SJCRH30 (cell line): ENCODE measurements at regions not wholly inside any gene's neighbourhood (a gene's known extent, or its start where the extent isn't known, plus 50 kb on each side); places are given as distances from the start of the nearest gene placed in this dataset.
"Not testable (repeated sequence)": the region's sequence is repeated elsewhere in the genome, so short reads cannot be mapped to it uniquely, and the experiment has no call there.

Experiments used
- DNase-seq, 2 experiments: peaks; one replicate each; pipeline ENCODE4 v3.0.0-alpha.2; 2015 to 2020
- H3K27ac ChIP-seq: fragments of 250-450 bp; sonication (Bioruptor Pico); 2 replicates; pipeline ENCODE4 v1.5.1; 2020; ENCODE audit warnings: mild to moderate bottlenecking, moderate library complexity
- H3K27me3 ChIP-seq: fragments of 250-450 bp; sonication (Bioruptor Pico); 2 replicates; pipeline ENCODE4 v1.5.1; 2020; ENCODE audit warnings: mild to moderate bottlenecking, moderate library complexity
- H3K36me3 ChIP-seq: fragments of 250-450 bp; sonication (Bioruptor Pico); 2 replicates; pipeline ENCODE4 v1.5.1; 2020; ENCODE audit warnings: mild to moderate bottlenecking, moderate library complexity
- H3K4me1 ChIP-seq: fragments of 250-450 bp; sonication (Bioruptor Pico); 2 replicates; pipeline ENCODE4 v1.5.1; 2020; ENCODE audit warnings: mild to moderate bottlenecking, moderate library complexity
- H3K4me3 ChIP-seq: fragments of 250-450 bp; sonication (Bioruptor Pico); 2 replicates; pipeline ENCODE4 v1.5.1; 2020; ENCODE audit warnings: mild to moderate bottlenecking, moderate library complexity
- H3K9me3 ChIP-seq: fragments of 250-450 bp; sonication (Bioruptor Pico); replicated peaks from 2 replicates; pipeline ENCODE4 v1.5.1; 2020; ENCODE audit warnings: mild to moderate bottlenecking, moderate library complexity

DNA sequence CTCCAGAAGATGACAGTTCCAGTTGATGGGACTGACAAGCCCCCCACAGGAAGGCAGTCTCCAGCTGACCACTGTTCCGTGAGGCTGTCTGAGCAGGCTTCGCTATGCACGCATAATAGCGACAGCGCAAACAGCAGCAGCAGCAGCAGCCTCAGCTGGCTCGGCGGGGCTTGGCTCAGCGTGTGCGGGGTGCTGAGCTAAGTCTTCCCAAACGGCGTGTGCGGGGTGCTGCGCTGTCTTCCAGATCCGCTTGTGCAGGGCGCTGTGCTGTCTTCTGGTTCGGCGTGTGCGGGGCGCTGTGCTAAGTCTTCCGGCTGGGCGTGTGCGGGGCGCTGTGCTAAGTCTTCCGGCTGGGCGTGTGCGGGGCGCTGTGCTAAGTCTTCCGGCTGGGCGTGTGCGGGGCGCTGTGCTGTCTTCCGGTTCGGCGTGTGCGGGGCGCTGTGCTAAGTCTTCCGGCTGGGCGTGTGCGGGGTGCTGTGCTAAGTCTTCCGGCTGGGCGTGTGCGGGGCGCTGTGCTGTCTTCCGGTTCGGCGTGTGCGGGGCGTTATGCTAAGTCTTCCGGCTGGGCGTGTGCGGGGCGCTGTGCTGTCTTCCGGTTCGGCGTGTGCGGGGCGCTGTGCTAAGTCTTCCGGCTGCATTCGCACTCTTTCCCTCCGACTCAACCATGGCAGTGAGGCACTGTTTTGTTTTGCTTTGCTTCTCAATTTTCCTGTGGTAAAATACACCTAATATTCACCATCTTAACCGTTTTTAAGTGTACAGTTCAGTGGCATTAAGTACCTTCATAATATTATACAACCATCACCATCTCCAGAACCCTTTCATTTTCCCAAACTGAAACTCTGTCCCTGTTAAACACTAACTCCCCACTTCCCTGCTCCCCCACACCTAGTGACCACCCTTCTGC, 156.1 kb downstream of the BMP7 start:
- not testable (repeated sequence) for DNase-seq, H3K4me3 ChIP-seq, H3K36me3 ChIP-seq, H3K27me3 ChIP-seq, H3K27ac ChIP-seq, H3K9me3 ChIP-seq
- H3K4me1 ChIP-seq: peaks cover 11% of the 10 kb centered on the region; the same call in 1 of the 2 replicates

DNA sequence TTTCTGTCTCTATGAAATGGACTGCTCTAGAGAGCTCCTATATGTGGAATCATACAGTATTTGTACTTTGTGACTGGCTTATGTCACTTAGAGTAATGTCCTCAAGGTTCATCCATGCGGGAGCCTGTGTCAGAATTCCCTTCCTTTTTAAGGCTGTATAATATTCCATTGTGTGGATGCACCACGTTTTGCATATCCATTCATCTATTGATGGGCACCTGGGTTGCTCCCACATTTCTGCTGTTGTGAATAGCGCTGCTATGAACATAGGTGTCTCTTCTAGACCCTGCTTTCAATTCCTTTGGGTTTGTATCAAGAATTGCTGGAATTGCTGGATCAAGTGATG, 155.4 kb downstream of the BMP7 start:
- H3K4me1 ChIP-seq: peaks cover 11% of the 10 kb centered on the region; the same call in 1 of the 2 replicates
- H3K4me3 ChIP-seq: no peak overlapping the region
- no peak for DNase-seq
- no peak overlapping the region for H3K27ac ChIP-seq
- no peaks in the 10 kb centered on the region for H3K36me3 ChIP-seq
- no peaks in the 10 kb centered on the region for H3K9me3 ChIP-seq
- no peaks in the 10 kb centered on the region for H3K27me3 ChIP-seq

DNA sequence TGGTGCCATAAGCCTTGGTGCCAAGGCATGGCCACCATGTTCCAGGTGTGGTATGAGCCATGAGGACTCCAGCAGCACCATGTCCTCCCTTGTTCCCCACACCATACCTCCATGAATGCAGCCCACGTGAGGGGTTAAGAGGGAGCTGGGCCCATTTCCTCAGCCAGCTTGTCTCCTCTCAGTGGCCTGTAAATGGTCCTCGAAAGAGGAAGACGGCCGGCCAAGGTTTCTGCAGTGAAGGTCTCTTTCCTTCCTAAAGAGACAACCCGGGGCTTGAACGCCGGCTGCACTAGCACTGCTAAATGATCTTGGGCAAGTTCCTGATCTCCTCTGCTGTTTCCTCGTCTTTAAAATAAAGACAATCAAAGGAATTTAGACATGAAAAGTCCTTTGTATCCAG, 154.0 kb downstream of the BMP7 start:
- no peak overlapping the region for H3K4me3 ChIP-seq
- H3K27me3 ChIP-seq: no peaks in the 10 kb centered on the region
- no peak for DNase-seq
- no peaks in the 10 kb centered on the region for H3K9me3 ChIP-seq
- H3K36me3 ChIP-seq: no peaks in the 10 kb centered on the region
- no peak overlapping the region for H3K27ac ChIP-seq
- peaks cover 11% of the 10 kb centered on the region; the same call in 1 of the 2 replicates for H3K4me1 ChIP-seq

DNA sequence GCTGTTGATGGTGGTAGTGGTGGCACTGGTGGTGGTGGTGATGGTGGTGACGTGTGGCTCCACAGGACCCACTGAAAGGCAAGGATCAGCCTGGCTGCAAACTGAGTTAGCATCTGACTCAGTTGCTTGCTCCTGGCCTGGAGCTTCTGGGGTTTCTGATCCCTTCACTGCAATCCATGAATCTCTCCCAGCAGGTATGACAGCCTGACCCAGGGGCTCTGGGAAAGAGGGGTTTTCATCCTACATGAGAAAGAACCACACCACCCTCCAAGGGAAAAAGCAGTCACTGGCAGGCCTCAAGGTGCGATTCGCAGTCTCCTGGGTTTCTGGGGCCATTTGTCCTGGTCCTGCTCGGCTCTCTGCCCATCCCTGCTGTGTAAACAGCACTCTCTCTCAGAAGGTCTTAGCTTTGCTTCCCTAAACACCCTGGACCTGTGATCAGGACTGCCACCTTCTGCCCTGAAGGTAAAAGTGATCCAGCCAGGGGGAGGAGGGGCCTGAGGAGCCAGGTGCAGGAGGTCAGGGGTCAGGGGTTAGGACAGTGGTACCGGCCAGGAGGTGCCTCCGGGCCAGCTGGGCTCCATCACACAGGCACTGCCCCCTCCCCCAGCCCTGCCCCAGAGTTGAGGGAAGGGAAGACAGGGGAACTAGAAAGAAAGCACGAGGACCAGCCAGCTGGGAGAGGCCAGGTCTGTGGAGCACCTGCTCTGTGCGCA, 152.0 kb downstream of the BMP7 start:
- Histone ChIP-seq H3K27ac (no peak overlapping the region), H3K9me3 (no peaks in the 10 kb centered on the region), H3K4me1 (peaks cover 2% of the 10 kb centered on the region; the same call in 1 of the 2 replicates), H3K36me3 (no peaks in the 10 kb centered on the region), H3K27me3 (no peaks in the 10 kb centered on the region), H3K4me3 (no peak overlapping the region)
- no peak for DNase-seq

DNA sequence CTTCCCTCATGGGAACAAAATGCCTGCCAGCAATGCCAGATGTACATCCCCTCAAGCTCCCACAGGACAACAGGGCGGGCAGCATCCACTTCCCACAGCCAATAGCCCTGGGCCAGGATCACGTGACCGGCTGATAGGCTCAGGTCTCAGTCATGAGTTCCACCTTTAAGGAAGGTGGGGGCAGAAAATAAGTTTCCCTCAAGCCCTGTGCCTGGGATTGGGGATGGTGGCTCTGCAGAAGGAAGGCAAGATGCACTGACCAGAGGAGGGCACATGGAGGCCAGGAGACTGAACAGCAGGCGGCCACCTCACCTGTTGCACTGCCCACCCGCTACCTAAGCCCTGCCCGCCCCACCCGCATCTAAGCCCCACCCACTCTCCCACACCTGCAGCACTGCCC, 149.1 kb downstream of the BMP7 start:
- no peak for DNase-seq
- H3K4me3 ChIP-seq: no peak overlapping the region
- peaks cover 1% of the 10 kb centered on the region; the same call in 1 of the 2 replicates for H3K4me1 ChIP-seq
- no peak overlapping the region for H3K27ac ChIP-seq
- H3K36me3 ChIP-seq: no peaks in the 10 kb centered on the region
- no peaks in the 10 kb centered on the region for H3K27me3 ChIP-seq
- H3K9me3 ChIP-seq: no peaks in the 10 kb centered on the region

DNA sequence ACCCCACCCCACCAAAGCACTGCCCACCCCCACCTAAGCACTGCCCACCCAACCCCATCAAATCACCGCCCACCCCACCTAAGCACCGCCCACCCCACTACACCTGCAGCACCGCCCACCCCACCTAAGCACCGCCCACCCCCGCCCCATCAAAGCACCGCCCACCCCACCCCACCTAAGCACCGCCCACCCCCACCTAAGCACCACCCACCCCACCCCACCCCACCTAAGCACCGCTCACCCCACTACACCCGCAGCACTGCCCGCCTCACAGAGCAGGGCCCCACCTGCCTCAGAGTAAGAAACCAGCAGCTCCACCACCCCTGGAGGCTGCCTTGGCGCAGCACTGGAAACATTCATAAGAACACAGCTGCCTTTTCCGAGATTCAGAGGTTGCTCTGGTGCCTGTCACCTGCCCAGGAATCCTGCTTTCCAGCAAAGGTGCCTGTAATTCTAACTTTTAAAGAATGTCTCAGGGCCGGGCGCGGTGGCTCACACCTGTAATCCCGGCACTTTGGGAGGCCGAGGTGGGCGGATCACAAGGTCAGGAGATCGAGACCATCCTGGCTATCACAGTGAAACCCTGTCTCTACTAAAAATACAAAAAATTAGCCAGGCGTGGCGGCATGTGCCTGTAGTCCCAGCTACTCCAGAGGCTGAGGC, 148.2 kb downstream of the BMP7 start:
- no peak overlapping the region for H3K27ac ChIP-seq
- H3K9me3 ChIP-seq: peaks cover under 1% of the 10 kb centered on the region; the same call in 1 of the 2 replicates
- H3K4me1 ChIP-seq: peaks cover 10% of the 10 kb centered on the region; the same call in 1 of the 2 replicates
- no peaks in the 10 kb centered on the region for H3K36me3 ChIP-seq
- no peak overlapping the region for H3K4me3 ChIP-seq
- no peak for DNase-seq
- no peaks in the 10 kb centered on the region for H3K27me3 ChIP-seq
